Ishikawa (cell line): ENCODE measurements at regions not wholly inside any gene's neighbourhood (a gene's known extent, or its start where the extent isn't known, plus 50 kb on each side); places are given as distances from the start of the nearest gene placed in this dataset.

Source experiments
- CEBPB ChIP-seq: IDR thresholded peaks from 2 replicates; pipeline ENCODE4 v1.6.1; 2012
- CREB1 ChIP-seq: IDR thresholded peaks from 2 replicates; pipeline ENCODE4 v1.6.1; 2012; ENCODE audit warnings: low read depth
- EGR1 ChIP-seq: IDR thresholded peaks from 2 replicates; pipeline ENCODE4 v1.6.1; 2012
- EP300 ChIP-seq: IDR thresholded peaks from 2 replicates; pipeline ENCODE4 v1.6.1; 2012; ENCODE audit warnings: borderline replicate concordance
- FOXM1 ChIP-seq: IDR thresholded peaks from 2 replicates; pipeline ENCODE4 v1.6.1; 2012; ENCODE audit warnings: low read depth, borderline replicate concordance
- MAX ChIP-seq: IDR thresholded peaks from 2 replicates; pipeline ENCODE4 v1.6.1; 2012
- RAD21 ChIP-seq: IDR thresholded peaks from 2 replicates; pipeline ENCODE4 v1.6.1; 2012; ENCODE audit warnings: low read depth
- REST ChIP-seq: IDR thresholded peaks from 2 replicates; pipeline ENCODE4 v1.6.1; 2012; ENCODE audit warnings: low read depth, mild to moderate bottlenecking
- TAF1 ChIP-seq: IDR thresholded peaks from 2 replicates; pipeline ENCODE4 v1.6.1; 2012; ENCODE audit warnings: low read depth, mild to moderate bottlenecking
- TCF12 ChIP-seq: IDR thresholded peaks from 2 replicates; pipeline ENCODE4 v1.6.1; 2012; ENCODE audit warnings: low read depth
- TEAD4 ChIP-seq: IDR thresholded peaks from 2 replicates; pipeline ENCODE4 v1.6.1; 2012
- USF1 ChIP-seq: IDR thresholded peaks from 2 replicates; pipeline ENCODE4 v1.6.1; 2012
- YY1 ChIP-seq: IDR thresholded peaks from 2 replicates; pipeline ENCODE4 v1.6.1; 2012; ENCODE audit warnings: low read depth
- ZBTB7A ChIP-seq: IDR thresholded peaks from 2 replicates; pipeline ENCODE4 v1.6.1; 2012; ENCODE audit warnings: low read depth

GRCh38 chr7:46932676-46933424 is 649.1 kb downstream of the TNS3 start:
- TF ChIP-seq RAD21 (peak; percentile 4; the same call in 1 of the 2 replicates), REST (no peak), CEBPB (peak; percentile 50; the same call in 1 of the 2 replicates), FOXM1 (no peak), CREB1 (no peak), TAF1 (no peak), TCF12 (no peak), TEAD4 (no peak), EP300 (no peak), YY1 (no peak), MAX (no peak), EGR1 (no peak), USF1 (no peak), ZBTB7A (no peak)
